SKM-1 (cell line): ENCODE measurements at regions not wholly inside any gene's neighbourhood (a gene's known extent, or its start where the extent isn't known, plus 50 kb on each side); places are given as distances from the start of the nearest gene placed in this dataset.
"Not testable (repeated sequence)": the region's sequence is repeated elsewhere in the genome, so short reads cannot be mapped to it uniquely, and the experiment has no call there.

Experiments
- DNase-seq: peaks from one replicate; lab custom pipeline; 2025; ENCODE audit not compliant: unreplicated experiment; lab: John Stamatoyannopoulos, UW

DNA sequence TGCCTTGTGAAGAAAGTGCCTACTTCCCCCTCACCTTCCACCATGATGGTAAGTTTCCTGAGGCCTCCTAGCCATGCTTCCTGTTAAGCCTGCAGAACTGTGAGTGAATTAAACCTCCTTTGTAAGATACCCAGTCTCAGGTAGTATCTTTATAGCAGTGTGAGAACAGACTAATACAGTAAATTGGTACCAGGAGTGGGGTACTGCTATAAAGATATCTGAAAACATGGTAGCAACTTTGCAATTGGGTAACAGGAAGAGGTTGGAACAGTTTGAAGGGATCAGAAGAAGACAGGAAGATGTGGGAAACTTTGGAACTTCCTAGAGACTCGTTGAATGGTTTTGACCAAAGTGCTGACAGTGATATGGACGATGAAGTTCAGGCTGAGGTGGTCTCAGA, 550.3 kb upstream of the ADAMTS5 start:
- not testable (repeated sequence) for DNase-seq

- no peak for DNase-seq
Measured at GRCh38 chr21:27515676-27516075, 548.8 kb upstream of the ADAMTS5 start.

DNA sequence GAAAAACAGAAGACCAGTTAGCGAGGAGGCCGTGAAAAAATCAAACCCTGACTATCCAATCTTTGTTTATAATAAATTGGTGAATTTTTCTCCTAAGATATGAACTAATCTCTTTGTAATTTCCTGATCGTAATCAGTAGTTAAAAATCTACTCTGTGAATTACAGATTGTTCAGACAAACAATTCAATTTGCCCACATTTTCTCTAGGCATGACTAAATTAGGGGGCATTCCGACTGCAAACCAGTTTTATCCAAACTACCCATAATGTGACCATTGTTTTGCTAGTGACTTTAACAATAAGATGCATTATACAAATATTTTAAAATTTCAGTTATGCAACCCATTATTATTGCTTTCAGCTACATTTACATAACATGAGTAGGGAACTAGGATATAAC, 546.9 kb upstream of the ADAMTS5 start:
- DNase-seq = no peak

- no peak for DNase-seq
Measured at GRCh38 chr21:27513016-27513415, 546.1 kb upstream of the ADAMTS5 start.

- no peak for DNase-seq
Measured at GRCh38 chr21:27511233-27511632, 544.3 kb upstream of the ADAMTS5 start.

GRCh38 chr21:27507695-27508094, 540.8 kb upstream of the ADAMTS5 start:
- DNase-seq = no peak

DNA sequence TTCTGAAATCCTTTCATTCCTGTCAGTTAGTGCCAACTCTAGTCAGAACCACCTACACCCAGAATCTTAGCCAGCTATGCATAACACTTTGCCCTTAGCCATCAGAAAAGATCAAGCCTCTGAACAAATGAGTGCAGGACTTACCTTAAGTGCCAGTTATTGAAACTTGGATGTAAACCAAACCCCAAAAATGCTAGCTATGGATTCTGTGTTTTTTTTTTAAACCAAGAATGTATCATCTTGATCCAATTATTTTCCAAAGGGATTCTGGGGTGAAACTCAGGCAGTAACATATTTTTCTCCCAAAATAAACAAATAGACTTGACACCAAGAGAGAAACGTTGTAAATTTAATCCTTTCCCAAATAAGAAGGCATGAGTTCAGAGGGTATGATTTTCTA, 538.6 kb upstream of the ADAMTS5 start:
- no peak for DNase-seq

DNA sequence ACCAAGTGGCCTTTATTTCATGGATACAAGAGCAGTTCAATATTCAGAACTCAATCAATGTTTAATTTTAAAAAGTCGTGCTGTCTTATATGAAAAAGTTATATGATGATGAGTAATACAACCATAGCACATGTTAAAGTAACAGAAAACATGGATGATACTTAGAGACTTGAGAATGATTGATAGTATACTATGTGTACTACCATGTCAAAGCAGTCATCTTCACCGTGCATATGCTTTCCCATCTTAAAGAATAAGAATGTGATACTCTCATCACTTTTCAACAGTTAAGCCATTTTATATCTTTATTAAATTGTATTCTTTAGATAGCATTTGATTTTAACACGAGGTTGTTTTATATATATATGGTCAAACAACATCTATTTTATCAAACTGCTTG, 535.9 kb upstream of the ADAMTS5 start:
- no peak for DNase-seq

DNA sequence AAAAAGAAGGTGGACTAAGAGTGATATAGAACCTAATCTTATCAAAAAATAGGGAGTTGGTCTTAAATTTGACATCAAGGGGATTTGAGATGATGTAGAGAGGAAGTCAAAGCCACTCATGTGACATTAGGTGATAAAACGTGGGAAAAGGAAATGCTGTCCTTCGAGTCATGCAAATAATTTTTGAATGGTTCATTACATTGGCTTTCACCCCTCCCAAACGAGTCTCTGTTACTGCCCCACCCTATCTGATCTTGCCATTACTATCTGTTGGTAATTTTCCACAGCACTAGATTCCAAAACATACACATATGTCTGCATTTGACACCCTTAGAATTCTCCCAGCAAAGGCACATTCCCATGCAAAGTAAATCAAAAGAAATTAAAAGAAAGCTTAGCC, 531.1 kb upstream of the ADAMTS5 start:
- no peak for DNase-seq

- DNase-seq = no peak
Measured at GRCh38 chr21:27495836-27496235, 528.9 kb upstream of the ADAMTS5 start.

DNA sequence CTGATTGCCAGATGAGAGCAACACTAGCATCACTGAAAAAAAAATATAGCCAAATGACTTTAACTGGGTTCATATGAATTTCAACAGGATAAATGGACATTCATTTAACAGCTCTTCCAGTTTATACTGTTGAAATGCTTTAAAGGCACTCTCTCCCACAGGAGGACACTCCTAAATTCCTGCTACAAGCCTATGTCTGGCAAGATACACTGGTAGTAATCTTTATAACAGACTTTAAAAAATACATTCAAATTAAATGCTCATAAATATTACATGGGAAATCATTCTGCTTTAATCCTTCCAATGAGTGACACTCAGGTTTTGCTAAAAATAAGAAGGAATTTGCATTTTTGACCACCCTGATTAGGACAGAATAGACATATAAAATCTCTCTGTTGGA, 526.7 kb upstream of the ADAMTS5 start:
- DNase-seq = no peak

DNA sequence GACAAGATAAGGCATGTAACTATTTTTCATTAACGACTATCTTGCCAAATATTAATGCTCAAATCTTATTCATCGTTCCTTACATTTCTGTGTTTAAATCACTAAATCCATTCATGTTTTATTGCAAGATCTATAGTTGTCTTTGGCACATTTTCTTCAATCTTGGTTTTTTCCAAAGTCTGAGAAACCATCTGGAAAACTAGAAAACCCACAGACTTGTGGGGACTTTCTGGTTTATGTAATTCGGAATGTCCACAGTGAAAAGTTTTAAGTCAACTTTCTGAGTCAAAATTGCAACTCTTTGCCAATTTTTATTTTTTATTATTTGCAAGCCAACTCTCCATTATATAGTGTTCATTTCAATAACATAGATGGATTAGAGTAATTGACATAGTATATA, 520.8 kb upstream of the ADAMTS5 start:
- no peak for DNase-seq

DNA sequence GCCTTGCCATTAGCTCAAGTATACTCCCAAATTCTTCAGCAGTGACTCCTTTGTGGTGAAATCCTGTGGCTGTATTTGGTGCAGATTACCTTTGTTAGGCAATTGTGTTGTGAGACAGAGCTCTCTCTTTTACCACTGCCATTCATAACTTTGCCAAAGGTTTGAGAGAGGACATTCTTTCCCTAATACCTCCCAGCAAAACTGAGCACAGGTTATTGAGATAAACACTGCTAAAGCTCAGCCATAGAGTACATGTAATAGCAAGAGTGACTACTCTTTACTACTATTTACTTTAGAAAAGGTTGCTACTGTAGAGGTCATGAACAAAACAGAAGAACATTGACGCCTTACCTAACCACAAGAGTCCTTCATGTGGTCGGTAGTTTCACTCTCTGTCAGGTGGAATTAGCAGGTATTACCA, 514.0 kb upstream of the ADAMTS5 start:
- DNase-seq = no peak

- DNase-seq = no peak
Measured at GRCh38 chr21:27477296-27477695, 510.4 kb upstream of the ADAMTS5 start.

DNA sequence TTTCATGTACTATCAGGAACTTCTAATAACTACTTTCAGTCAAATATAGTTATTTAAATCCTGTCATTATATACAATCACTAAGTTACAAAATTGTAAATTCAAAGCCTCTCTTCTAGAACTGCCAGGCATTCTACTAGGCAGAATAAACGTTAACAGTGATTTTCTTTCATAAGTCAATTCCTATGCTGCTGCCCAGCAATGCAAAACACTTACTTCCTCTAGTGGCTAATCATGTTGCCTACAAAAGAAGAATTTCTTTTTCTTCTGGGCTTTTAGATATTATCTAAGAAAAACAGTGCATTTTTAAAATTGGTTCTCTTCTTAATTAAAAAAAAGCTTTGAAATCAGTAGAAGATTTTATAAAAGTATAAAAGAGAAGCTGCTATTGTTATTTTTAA, 509.8 kb upstream of the ADAMTS5 start:
- no peak for DNase-seq

DNA sequence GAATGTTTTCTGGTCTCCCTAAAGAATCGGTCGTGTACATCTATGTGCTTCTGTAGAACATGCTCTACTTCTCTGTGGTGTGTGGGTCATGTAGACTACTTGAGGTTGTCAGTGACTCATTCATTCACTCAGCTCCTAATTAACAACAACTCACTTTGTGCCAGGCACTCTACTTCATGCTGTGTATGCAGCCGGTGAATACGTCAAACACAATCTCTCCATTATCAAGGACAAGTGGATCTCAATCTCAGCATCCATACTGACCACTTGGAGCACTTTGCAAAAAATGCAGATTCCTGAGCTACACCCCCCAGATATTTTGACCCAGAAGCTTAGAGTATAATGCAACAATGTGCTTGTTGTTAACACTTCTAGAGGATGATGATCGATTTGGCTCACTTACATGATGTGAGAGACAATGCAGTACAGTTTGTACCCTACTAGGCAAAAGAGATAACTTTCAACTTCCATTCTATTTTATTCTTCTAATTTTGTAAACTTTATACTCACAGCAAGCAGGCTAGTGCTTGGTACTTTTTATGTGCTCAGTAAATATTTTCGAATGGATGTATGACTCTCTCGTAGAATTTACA, 508.6 kb upstream of the ADAMTS5 start:
- DNase-seq = no peak

DNA sequence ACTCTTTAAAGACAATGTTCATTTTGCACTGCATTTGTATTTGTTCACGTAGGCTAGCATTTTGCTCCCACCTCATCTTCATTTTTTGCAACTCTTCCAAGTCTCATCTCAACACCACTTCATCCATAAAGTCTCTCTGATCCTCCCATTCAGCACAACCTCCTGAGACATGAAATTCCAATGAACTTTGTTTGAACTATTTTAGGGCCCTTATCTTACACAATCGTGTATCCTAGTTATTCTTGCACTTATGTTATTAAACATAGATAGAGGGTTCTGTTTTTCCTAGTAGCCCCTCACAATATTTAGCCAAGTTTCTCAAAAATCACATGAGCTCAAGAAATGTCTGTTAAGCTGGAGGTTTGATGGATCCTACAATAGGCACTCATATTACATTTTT, 500.5 kb upstream of the ADAMTS5 start:
- DNase-seq = no peak

DNA sequence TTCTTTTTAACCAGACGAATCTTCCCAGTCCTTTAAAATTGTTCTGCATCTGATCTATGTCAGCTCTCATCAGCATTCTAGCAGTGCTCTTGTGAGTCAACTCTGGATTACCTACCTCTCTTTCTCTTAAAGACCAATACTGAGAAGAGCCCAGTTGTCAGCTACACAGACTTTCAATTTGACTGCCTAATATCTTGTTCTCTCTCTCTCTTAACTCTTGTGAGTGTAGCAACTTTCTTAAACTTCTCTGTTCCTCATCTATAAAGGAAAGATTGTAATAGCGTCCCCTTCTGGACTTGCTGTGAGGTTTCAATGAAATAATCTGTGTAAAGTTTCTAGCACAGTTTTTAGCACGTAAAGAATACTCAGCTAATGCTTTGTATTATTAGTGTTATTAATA, 499.3 kb upstream of the ADAMTS5 start:
- no peak for DNase-seq

DNA sequence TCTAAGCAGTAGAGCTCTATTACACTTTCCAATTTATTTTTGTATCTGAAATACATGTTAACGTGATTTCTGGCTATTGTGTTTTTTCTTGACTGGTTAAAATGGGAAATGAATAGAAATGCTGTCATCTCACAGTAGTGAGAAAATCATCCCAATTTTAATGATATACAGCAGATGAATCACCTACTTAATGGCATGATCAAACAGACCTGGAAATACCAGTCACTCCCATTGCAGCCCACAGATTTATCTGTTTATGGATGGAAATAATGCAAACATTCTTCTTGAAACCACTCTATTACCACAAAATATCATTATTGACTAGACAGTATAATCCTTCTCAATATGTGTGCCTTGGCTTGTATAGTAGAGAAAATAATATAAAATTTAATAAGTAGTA, 497.8 kb upstream of the ADAMTS5 start:
- DNase-seq = no peak

DNA sequence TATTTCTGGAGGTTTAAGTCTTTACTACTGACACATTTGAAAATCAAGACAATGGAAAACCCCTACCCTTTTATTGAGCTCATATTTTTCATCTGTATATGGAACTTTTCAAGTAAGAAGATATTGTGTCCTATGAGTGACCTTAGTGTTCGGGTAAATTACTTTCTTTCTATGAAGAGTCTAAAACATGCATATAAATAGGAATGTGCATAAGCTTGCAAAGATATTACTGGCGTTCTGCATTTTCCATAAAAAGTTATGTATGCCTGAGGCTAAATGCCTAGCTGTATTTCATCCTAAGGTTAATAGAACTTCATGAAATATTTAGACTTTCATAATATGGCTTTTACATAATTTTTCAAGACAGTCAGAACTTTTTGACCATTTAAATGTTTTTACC, 495.8 kb upstream of the ADAMTS5 start:
- no peak for DNase-seq

GRCh38 chr21:27454234-27454633, 487.3 kb upstream of the ADAMTS5 start:
- no peak for DNase-seq

DNA sequence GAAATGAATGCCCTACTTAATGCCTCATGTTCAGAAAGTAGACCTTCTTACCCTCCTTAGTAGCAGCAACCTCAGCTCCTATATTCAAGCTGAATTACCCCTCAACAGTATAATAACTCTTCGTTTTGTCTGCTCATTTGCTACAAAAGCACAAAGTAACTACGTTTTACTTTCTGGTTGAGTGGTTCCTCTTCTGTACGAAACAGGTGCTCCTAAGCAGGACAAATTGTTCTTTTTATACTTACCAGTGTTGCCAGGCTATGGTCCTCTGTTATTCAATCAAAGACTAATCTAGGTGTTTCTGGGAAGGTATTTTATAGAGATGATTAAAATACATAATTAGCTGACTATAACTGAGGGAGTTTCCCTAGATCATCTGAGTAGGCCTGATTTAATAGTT, 484.2 kb upstream of the ADAMTS5 start:
- no peak for DNase-seq

GRCh38 chr21:27450216-27450615, 483.3 kb upstream of the ADAMTS5 start:
- no peak for DNase-seq

- DNase-seq = no peak
Measured at GRCh38 chr21:27448960-27449359, 482.1 kb upstream of the ADAMTS5 start.
